Choroid plexus epithelial cell (primary cell): ENCODE measurements at regions not wholly inside any gene's neighbourhood (a gene's known extent, or its start where the extent isn't known, plus 50 kb on each side); places are given as distances from the start of the nearest gene placed in this dataset.

Source experiments
- DNase-seq: peaks from one replicate; pipeline ENCODE4 v3.0.0-alpha.2; 2010; ENCODE audit warnings: low read depth
- H3K4me3 ChIP-seq: 2 replicates; pipeline ENCODE4 v1.5.1; 2011; ENCODE audit warnings: low read depth, mild to moderate bottlenecking, control low read depth, low read length, moderate library complexity
- TF ChIP-seq, protein P1 (sequence below): conservative IDR thresholded peaks from 2 replicates; pipeline ENCODE4 v1.5.1; 2011; ENCODE audit warnings: low read depth, mild to moderate bottlenecking, control low read depth, inconsistent platforms, low read length, moderate library complexity

DNA sequence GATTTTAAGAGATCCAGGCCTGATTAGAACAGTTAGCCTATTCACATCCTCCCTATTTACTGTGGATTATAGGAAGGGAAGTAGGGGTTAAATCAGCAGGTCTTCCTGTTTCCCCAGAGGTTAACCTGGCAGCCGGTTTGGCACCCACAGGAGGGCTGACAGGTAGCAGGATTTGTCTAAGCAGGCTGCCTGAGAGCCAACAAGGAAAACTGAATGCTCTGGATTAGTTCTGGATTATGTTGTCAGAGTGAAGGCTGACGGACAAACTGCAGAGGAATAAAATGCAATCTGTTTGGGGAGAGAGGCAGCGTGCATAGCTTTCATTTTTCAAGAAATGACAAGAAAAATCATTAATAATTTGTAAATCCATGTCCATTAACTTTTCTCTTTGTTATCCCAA, 397.1 kb upstream of the FAM241A start:
- TF ChIP-seq, protein P1, sequence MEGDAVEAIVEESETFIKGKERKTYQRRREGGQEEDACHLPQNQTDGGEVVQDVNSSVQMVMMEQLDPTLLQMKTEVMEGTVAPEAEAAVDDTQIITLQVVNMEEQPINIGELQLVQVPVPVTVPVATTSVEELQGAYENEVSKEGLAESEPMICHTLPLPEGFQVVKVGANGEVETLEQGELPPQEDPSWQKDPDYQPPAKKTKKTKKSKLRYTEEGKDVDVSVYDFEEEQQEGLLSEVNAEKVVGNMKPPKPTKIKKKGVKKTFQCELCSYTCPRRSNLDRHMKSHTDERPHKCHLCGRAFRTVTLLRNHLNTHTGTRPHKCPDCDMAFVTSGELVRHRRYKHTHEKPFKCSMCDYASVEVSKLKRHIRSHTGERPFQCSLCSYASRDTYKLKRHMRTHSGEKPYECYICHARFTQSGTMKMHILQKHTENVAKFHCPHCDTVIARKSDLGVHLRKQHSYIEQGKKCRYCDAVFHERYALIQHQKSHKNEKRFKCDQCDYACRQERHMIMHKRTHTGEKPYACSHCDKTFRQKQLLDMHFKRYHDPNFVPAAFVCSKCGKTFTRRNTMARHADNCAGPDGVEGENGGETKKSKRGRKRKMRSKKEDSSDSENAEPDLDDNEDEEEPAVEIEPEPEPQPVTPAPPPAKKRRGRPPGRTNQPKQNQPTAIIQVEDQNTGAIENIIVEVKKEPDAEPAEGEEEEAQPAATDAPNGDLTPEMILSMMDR, result no peak
- DNase-seq, result no peak
- H3K4me3 ChIP-seq, result no peak overlapping the region

DNA sequence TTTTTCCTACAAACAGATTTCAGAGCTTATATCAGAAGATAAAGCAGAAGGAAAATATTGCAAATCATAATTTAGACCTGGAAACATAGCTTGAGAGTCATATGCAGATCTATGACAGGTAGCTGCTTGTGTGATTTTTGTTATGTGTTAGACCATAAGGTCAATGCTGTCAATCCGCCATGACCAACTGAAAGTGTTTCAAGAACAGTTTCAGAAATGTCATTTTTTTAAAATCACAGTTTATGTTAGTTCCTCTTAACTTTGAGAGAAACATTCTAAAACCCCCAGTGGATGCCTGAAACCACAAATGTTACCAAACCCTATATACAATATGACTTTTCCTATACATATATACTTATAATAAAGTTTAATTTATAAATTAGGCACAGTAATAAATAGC, 391.3 kb upstream of the FAM241A start:
- DNase-seq, result no peak
- no peak overlapping the region for H3K4me3 ChIP-seq
- TF ChIP-seq, protein P1, result no peak

DNA sequence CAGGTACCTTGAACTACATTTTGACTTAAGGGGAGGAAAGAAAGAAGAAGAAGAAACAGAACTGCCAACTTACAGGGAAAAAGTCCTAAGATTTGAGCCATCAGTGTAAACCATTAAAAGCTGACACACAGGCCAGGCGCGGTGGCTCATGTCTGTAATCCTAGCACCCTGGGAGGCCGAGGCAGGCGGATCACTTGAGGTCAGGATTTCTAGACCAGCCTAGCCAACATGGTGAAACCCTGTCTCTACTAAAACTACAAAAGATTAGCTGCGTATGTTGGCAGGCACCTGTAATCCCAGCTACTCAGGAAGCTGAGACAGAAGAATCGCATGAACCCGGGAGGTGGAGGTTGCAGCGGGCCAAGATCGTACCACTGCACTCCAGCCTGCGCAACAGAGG, 389.7 kb upstream of the FAM241A start:
- TF ChIP-seq, protein P1, result no peak
- no peak for DNase-seq
- H3K4me3 ChIP-seq, result no peak overlapping the region

DNA sequence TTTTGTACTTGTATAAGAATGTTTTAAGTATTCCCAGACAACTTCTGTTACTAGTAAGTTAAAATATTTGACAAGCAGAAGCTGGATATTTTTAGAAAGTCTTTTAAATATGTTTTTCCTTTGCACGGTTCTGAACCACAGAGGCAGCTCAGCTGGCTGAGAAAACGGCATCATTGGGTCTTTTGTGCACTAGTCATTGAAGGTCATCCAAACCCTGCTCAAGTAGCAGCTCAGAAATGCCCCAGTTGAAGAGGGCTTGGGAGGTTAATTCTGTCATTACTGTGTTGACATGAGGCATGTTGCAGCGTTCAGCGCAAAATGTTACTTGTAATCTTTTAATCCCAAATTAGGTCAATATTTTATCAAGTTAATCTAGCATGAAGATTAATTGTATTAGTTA, 383.7 kb upstream of the FAM241A start:
- DNase-seq, result no peak
- TF ChIP-seq, protein P1, result no peak
- H3K4me3 ChIP-seq, result no peak overlapping the region

DNA sequence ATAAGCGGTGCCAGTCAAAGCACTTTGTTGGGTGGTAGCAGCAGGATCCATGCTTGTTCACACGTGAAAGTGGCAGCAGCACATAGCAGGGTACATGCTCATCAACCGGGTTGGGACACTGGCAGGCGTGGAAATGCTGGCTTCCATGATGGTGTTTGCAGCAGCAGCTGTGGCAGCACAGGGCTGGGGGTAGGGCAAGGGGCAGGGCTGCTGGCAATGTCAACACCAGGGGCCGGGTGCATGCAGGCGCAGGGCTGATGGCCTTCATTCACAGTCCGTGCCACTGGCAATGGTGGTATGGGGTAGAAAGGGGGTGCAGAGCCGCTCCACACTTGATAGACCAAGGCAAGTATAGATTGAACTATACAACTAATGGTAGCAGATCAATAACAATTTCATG, 374.7 kb upstream of the FAM241A start:
- TF ChIP-seq, protein P1, result no peak
- no peak overlapping the region for H3K4me3 ChIP-seq
- no peak for DNase-seq

DNA sequence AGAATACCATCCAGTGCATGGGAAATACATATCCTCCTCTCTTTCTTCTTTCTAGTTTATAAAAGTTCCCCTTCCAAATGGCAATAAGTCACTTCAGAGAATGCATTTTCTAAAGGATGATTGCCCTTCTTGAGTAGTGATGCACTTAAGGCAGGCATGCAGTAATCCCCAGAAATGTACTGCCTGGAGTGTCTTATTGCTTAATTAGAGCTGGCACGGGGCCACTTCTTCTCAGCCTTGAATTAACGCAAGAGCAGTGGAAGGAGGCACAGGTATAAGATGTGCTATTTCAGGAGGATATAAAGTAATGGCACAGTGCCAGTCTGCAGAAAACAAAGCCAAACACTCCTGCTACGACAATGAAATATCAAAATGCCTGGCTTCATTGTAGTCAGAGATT, 371.4 kb upstream of the FAM241A start:
- no peak overlapping the region for H3K4me3 ChIP-seq
- DNase-seq, result peak; percentile 13
- TF ChIP-seq, protein P1, result no peak

DNA sequence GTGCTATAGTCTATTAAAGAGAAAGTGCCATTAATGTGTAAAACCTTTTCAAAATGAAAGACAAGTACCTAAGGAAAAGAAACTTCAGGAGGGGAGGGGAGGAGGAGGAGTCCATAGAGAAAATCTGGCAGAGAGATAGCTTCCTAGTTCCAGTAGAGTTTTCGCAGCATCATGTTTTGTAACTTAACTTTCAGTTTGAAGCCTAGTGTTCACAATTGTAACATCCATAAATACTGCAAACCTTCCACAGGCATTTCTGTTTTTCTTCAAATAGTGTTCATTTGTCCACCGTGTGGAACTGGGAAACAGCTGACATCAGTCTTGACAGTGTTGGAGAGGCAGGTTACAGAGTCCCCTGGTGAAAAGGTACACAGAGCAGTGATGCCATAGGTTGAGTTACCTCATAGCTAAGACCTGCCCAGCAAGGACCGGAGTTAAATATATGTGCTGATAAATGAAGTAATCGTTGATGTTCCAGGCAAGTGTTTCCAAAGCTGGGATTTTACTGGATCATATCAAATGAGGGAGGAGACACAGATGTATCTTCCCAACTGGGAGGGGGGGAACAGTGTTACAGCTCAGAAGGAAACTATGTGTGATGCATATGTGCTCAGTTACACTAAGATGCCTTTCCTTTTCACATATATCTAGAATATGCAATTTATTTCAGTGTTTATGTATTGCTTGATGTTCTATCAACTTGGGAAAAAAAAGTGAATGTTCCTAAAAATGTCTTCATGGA, 369.5 kb upstream of the FAM241A start:
- H3K4me3 ChIP-seq, result no peak overlapping the region
- TF ChIP-seq, protein P1, result no peak
- peak; percentile 2 for DNase-seq
